H1 (cell line): ENCODE measurements at regions not wholly inside any gene's neighbourhood (a gene's known extent, or its start where the extent isn't known, plus 50 kb on each side); places are given as distances from the start of the nearest gene placed in this dataset.

Source experiments
- CTCF ChIA-PET: fragments of 300-600 bp; sonication (Branson Sonifier 250); formaldehyde crosslinking; loops from one replicate; lab custom pipeline; 2021; ENCODE audit not compliant: partially characterized antibody; lab: Charles Lee
- POLR2A ChIA-PET: fragments of 300-600 bp; sonication (Branson Sonifier 250); formaldehyde crosslinking; loops from one replicate; lab custom pipeline; 2021; ENCODE audit warnings: inconsistent platforms; ENCODE audit not compliant: partially characterized antibody; lab: Charles Lee
- DNase-seq, 2 experiments: peaks; one replicate each; pipeline versions ENCODE4 v3.0.0 to v3.0.0-alpha.2; 2010 to 2022; ENCODE audit warnings: low spot score in 2 of 2, low read depth in 1 of 2, mixed read lengths in 1 of 2
- FAIRE-seq: peaks from 2 replicates; lab custom pipeline; 2011; peaks lifted over from hg19 to GRCh38; lab: Jason Lieb, UNC
- H2AFZ ChIP-seq: 2 replicates; pipeline ENCODE4 v1.8.1; 2012; ENCODE audit warnings: low read length, inconsistent platforms
- H2AK5ac ChIP-seq: 2 replicates; pipeline ENCODE4 v1.6.1; 2013; ENCODE audit warnings: low read depth, low read length
- H2BK120ac ChIP-seq: replicated peaks from 2 replicates; pipeline ENCODE3; 2013; ENCODE audit warnings: low read depth, low read length, inconsistent platforms
- H2BK12ac ChIP-seq: 2 replicates; pipeline ENCODE4 v1.6.1; 2013; ENCODE audit warnings: low read depth, low read length
- H2BK15ac ChIP-seq: 2 replicates; pipeline ENCODE4 v1.6.1; 2013; ENCODE audit warnings: low read length
- H2BK20ac ChIP-seq: 2 replicates; pipeline ENCODE4 v1.6.1; 2013; ENCODE audit warnings: low read length
- H2BK5ac ChIP-seq: 2 replicates; pipeline ENCODE4 v1.6.1; 2013; ENCODE audit warnings: low read depth, low read length
- H3K14ac ChIP-seq: 2 replicates; pipeline ENCODE4 v1.6.1; 2013; ENCODE audit warnings: inconsistent platforms; ENCODE audit not compliant: insufficient read length
- H3K18ac ChIP-seq: 2 replicates; pipeline ENCODE4 v1.6.1; 2013; ENCODE audit warnings: low read length; ENCODE audit errors: extremely low read depth
- H3K23ac ChIP-seq: 2 replicates; pipeline ENCODE4 v1.6.1; 2013; ENCODE audit warnings: inconsistent platforms; ENCODE audit not compliant: insufficient read length
- H3K23me2 ChIP-seq: 2 replicates; pipeline ENCODE4 v1.6.1; 2013; ENCODE audit warnings: low read depth, low read length
- H3K27ac ChIP-seq: 2 replicates; pipeline ENCODE4 v1.6.1; 2011; ENCODE audit warnings: low read depth, low read length, inconsistent platforms
- H3K27me3 ChIP-seq, 4 experiments: replicated peaks in 1 of 4; 1 replicate in 1 of 4; 2 replicates in 3 of 4; pipeline versions ENCODE4 v1.6.1 to v1.8.1; 2011 to 2013; ENCODE audit warnings: low read length in 3 of 4, mild to moderate bottlenecking in 3 of 4, inconsistent platforms in 2 of 4, mixed read lengths in 2 of 4, moderate library complexity in 1 of 4; ENCODE audit not compliant: control insufficient read depth in 3 of 4, insufficient read depth in 3 of 4; ENCODE audit errors: extremely low read depth in 1 of 4
- H3K36me3 ChIP-seq, 4 experiments: 2 replicates each; pipeline versions ENCODE4 v1.6.1 to v1.8.1; 2011 to 2013; ENCODE audit warnings: mild to moderate bottlenecking in 4 of 4, low read length in 3 of 4, moderate library complexity in 2 of 4, control low read depth in 1 of 4, inconsistent platforms in 1 of 4; ENCODE audit not compliant: insufficient read depth in 4 of 4, control insufficient read depth in 2 of 4
- H3K4ac ChIP-seq: replicated peaks from 2 replicates; pipeline ENCODE3; 2013; ENCODE audit warnings: low read length, low read depth, mixed read lengths, inconsistent platforms; ENCODE audit not compliant: insufficient read length
- H3K4me1 ChIP-seq, 4 experiments: replicated peaks in 1 of 4; 1 replicate in 1 of 4; 2 replicates in 3 of 4; pipeline versions ENCODE4 v1.6.1 to v1.8.1; 2011 to 2013; ENCODE audit warnings: low read length in 3 of 4, inconsistent platforms in 2 of 4, mixed read lengths in 1 of 4; ENCODE audit not compliant: insufficient read depth in 4 of 4, control insufficient read depth in 3 of 4
- H3K4me2 ChIP-seq, 2 experiments: 2 replicates each; pipeline versions ENCODE4 v1.6.1 to v1.8.1; 2011 to 2013; ENCODE audit warnings: low read depth in 2 of 2, low read length in 2 of 2, control low read depth in 1 of 2, inconsistent platforms in 1 of 2, mild to moderate bottlenecking in 1 of 2; ENCODE audit not compliant: insufficient read depth in 1 of 2
- H3K4me3 ChIP-seq, 4 experiments: fragments of 200-600, 300-600 bp in 1 of 4; sonication (generic), shearing (Covaris generic), sonication (Bioruptor Twin) in 1 of 4; 2 replicates each; pipeline versions ENCODE4 v1.5.1 to v1.8.1; 2011 to 2016; ENCODE audit warnings: low read length in 4 of 4, low read depth in 3 of 4, control low read depth in 2 of 4, inconsistent platforms in 2 of 4, mild to moderate bottlenecking in 2 of 4, mixed read lengths in 1 of 4, moderate library complexity in 1 of 4; ENCODE audit not compliant: insufficient read depth in 2 of 4; ENCODE audit errors: extremely low read depth in 1 of 4
- H3K56ac ChIP-seq: replicated peaks from 2 replicates; pipeline ENCODE3; 2013; ENCODE audit warnings: low read depth, mild to moderate bottlenecking, mixed read lengths, low read length, inconsistent platforms; ENCODE audit not compliant: insufficient read length
- H3K79me1 ChIP-seq: 2 replicates; pipeline ENCODE4 v1.6.1; 2013; ENCODE audit warnings: low read depth, low read length, control low read depth
- H3K79me2 ChIP-seq, 2 experiments: 2 replicates each; pipeline versions ENCODE4 v1.6.1 to v1.8.1; 2012 to 2013; ENCODE audit warnings: low read length in 2 of 2, mild to moderate bottlenecking in 2 of 2, inconsistent platforms in 1 of 2; ENCODE audit not compliant: insufficient read depth in 2 of 2, control insufficient read depth in 1 of 2
- H3K9ac ChIP-seq, 4 experiments: replicated peaks in 1 of 4; 1 replicate in 1 of 4; 2 replicates in 3 of 4; pipeline versions ENCODE4 v1.6.1 to v1.8.1; 2011 to 2013; ENCODE audit warnings: low read depth in 3 of 4, low read length in 3 of 4, control low read depth in 2 of 4, mild to moderate bottlenecking in 2 of 4, moderate library complexity in 2 of 4, inconsistent platforms in 1 of 4; ENCODE audit errors: extremely low read depth in 1 of 4
- H3K9me3 ChIP-seq, 2 experiments: 2 replicates each; pipeline versions ENCODE4 v1.6.1 to v1.8.1; 2012 to 2013; ENCODE audit warnings: mild to moderate bottlenecking in 2 of 2, moderate library complexity in 2 of 2, control low read depth in 1 of 2, inconsistent platforms in 1 of 2, low read depth in 1 of 2, low read length in 1 of 2, mixed read lengths in 1 of 2; ENCODE audit not compliant: insufficient read depth in 2 of 2
- H4K20me1 ChIP-seq, 2 experiments: replicated peaks in 1 of 2; 2 replicates each; pipeline versions ENCODE3 to v1.8.1; 2011 to 2013; ENCODE audit warnings: inconsistent platforms in 2 of 2, low read length in 2 of 2, mild to moderate bottlenecking in 1 of 2; ENCODE audit not compliant: insufficient read depth in 2 of 2, control insufficient read depth in 1 of 2
- H4K5ac ChIP-seq: 2 replicates; pipeline ENCODE4 v1.6.1; 2013; ENCODE audit warnings: low read length, low read depth, mixed read lengths, inconsistent platforms; ENCODE audit not compliant: insufficient read length
- H4K8ac ChIP-seq: 2 replicates; pipeline ENCODE4 v1.8.0; 2013; ENCODE audit warnings: mild to moderate bottlenecking, moderate library complexity, low read length, inconsistent platforms; ENCODE audit not compliant: insufficient read depth; ENCODE audit errors: extremely low read depth
- H4K91ac ChIP-seq: replicated peaks from 2 replicates; pipeline ENCODE3; 2013; ENCODE audit warnings: low read length, mixed read lengths, inconsistent platforms; ENCODE audit not compliant: insufficient read length
- ATF3 ChIP-seq: IDR thresholded peaks from 2 replicates; pipeline ENCODE4 v1.6.1; 2011; ENCODE audit warnings: low read depth, mild to moderate bottlenecking, low read length; ENCODE audit not compliant: insufficient read depth
- BACH1 ChIP-seq: IDR thresholded peaks from 2 replicates; pipeline ENCODE4 v1.6.1; 2012; ENCODE audit warnings: low read length, improper control_type of control experiment
- CBX5 ChIP-seq: fragments of 300-800, 300-1000 bp; sonication (generic); IDR thresholded peaks from 2 replicates; pipeline ENCODE4 v1.7.1; 2016; ENCODE audit warnings: antibody characterized with exemption, low read length, low read depth
- CBX8 ChIP-seq: fragments of 300-800, 300-1000 bp; sonication (generic); IDR thresholded peaks from 2 replicates; pipeline ENCODE4 v1.7.1; 2016; ENCODE audit warnings: low read depth, low read length, borderline replicate concordance
- GABPA ChIP-seq: IDR thresholded peaks from 2 replicates; pipeline ENCODE4 v1.6.1; 2011; ENCODE audit warnings: mild to moderate bottlenecking, low read length, moderate library complexity, borderline replicate concordance; ENCODE audit not compliant: insufficient read depth
- HDAC2 ChIP-seq, 2 experiments: fragments of 300-600 bp in 1 of 2; sonication (generic) in 1 of 2; IDR thresholded peaks; 2 replicates each; pipeline ENCODE4 v1.6.1; 2011 to 2012; ENCODE audit warnings: low read depth in 2 of 2, low read length in 2 of 2, mild to moderate bottlenecking in 2 of 2, moderate library complexity in 2 of 2, borderline replicate concordance in 1 of 2, inconsistent platforms in 1 of 2
- JUND ChIP-seq: IDR thresholded peaks from 2 replicates; pipeline ENCODE4 v1.6.1; 2011; ENCODE audit warnings: mild to moderate bottlenecking, improper control_type of control experiment, low read length
- KDM1A ChIP-seq: fragments of 200-600, 300-600 bp; sonication (generic); IDR thresholded peaks from 2 replicates; pipeline ENCODE4 v1.7.1; 2016; ENCODE audit warnings: mild to moderate bottlenecking, low read length, borderline replicate concordance
- POLR2A ChIP-seq, 2 experiments: IDR thresholded peaks; 1 replicate in 1 of 2; 2 replicates in 1 of 2; pipeline ENCODE4 v1.6.1; 2011; ENCODE audit warnings: low read depth in 2 of 2, low read length in 2 of 2, mild to moderate bottlenecking in 2 of 2; ENCODE audit errors: control extremely low read depth in 1 of 2
- RAD21 ChIP-seq, 2 experiments: IDR thresholded peaks in 1 of 2; conservative IDR thresholded peaks in 1 of 2; 2 replicates each; pipeline ENCODE4 v1.6.1; 2011; ENCODE audit warnings: low read depth in 2 of 2, low read length in 2 of 2, improper control_type of control experiment in 1 of 2, inconsistent platforms in 1 of 2, mild to moderate bottlenecking in 1 of 2, moderate library complexity in 1 of 2
- RFX5 ChIP-seq: IDR thresholded peaks from 2 replicates; pipeline ENCODE4 v1.6.1; 2011; ENCODE audit warnings: low read depth, low read length, improper control_type of control experiment, borderline replicate concordance
- SP1 ChIP-seq: IDR thresholded peaks from 2 replicates; pipeline ENCODE4 v1.6.1; 2011; ENCODE audit warnings: low read depth, low read length
- TEAD4 ChIP-seq: IDR thresholded peaks from 2 replicates; pipeline ENCODE4 v1.6.1; 2012; ENCODE audit warnings: low read depth, low read length, inconsistent platforms, mixed read lengths
- YY1 ChIP-seq: IDR thresholded peaks from 2 replicates; pipeline ENCODE4 v1.6.1; 2011; ENCODE audit warnings: low read depth, mild to moderate bottlenecking, low read length

GRCh38 chr2:157077753-157078350, 179.7 kb upstream of the GALNT5 start:
- no peak for FAIRE-seq
- Histone ChIP-seq H2AK5ac (no peak overlapping the region), H2BK15ac (no peak overlapping the region), H2BK12ac (no peak overlapping the region), H3K4me3 (no peak overlapping the region), H4K8ac (no peak overlapping the region), H3K27ac (no peak overlapping the region), H3K56ac (no peak overlapping the region), H3K27me3 (no peaks in the 10 kb centered on the region), H4K5ac (no peak overlapping the region), H2AFZ (no peak overlapping the region), H3K4me1 (no peaks in the 10 kb centered on the region), H3K9ac (no peak overlapping the region), H3K4ac (no peak overlapping the region), H3K18ac (no peak overlapping the region), H3K9me3 (no peaks in the 10 kb centered on the region), H4K91ac (no peak overlapping the region), H4K20me1 (peaks cover 0 to 2% of the 10 kb centered on the region in 2 experiments), H2BK120ac (no peak overlapping the region), H2BK20ac (no peak overlapping the region), H3K23me2 (peaks cover 1% of the 10 kb centered on the region; the same call in 1 of the 2 replicates), H3K79me2 (no peaks in the 10 kb centered on the region), H3K79me1 (no peaks in the 10 kb centered on the region), H3K14ac (no peak overlapping the region), H3K4me2 (no peak overlapping the region), H2BK5ac (no peak overlapping the region), H3K23ac (no peak overlapping the region), H3K36me3 (no peaks in the 10 kb centered on the region)
- DNase-seq, result no peak
- ChIA-PET CTCF (interaction anchor here (0.8 to 1.1 kb wide), 2 partner anchors 22 to 249 kb away, joined by 3 read pairs; no protein-coding TSS in a partner anchor), POLR2A (no interaction called here)
- TF ChIP-seq CBX8, result no peak
- no peak for TF ChIP-seq SP1
- TF ChIP-seq POLR2A (IDR thresholded peaks at IDR 0.05; ENCODE audit: control extremely low read depth in 1 of 2, low read depth in 2 of 2, low read length in 2 of 2), result no peak
- no peak for TF ChIP-seq ATF3
- no peak for TF ChIP-seq RFX5
- no peak for TF ChIP-seq BACH1
- TF ChIP-seq KDM1A, result no peak
- TF ChIP-seq CBX5, result no peak
- TF ChIP-seq TEAD4, result no peak
- no peak for TF ChIP-seq YY1
- TF ChIP-seq RAD21 (IDR thresholded peaks at IDR 0.05 in 1 of 2, conservative IDR thresholded peaks at IDR 0.05 in 1 of 2; ENCODE audit: low read depth in 2 of 2, low read length in 2 of 2), result no peak
- TF ChIP-seq JUND, result no peak
- no peak for TF ChIP-seq GABPA
- no peak for TF ChIP-seq HDAC2 (IDR thresholded peaks at IDR 0.05; ENCODE audit: borderline replicate concordance in 1 of 2, low read depth in 2 of 2, low read length in 2 of 2)
